CD4-positive, alpha-beta T cell treated with Interferon gamma for 1 hour (primary cell): ENCODE measurements at regions not wholly inside any gene's neighbourhood (a gene's known extent, or its start where the extent isn't known, plus 50 kb on each side); places are given as distances from the start of the nearest gene placed in this dataset.
"Not testable (repeated sequence)": the region's sequence is repeated elsewhere in the genome, so short reads cannot be mapped to it uniquely, and the experiment has no call there.

Source experiments
- DNase-seq: peaks from one replicate; pipeline ENCODE4 v3.0.0-alpha.2; 2020

GRCh38 chr6:15184441-15184861 lies 61.4 kb upstream of the JARID2 start:
- DNase-seq: no peak

GRCh38 chr6:15185111-15185510 lies 60.8 kb upstream of the JARID2 start:
- not testable (repeated sequence) for DNase-seq

GRCh38 chr6:15193451-15193850 lies 52.4 kb upstream of the JARID2 start:
- not testable (repeated sequence) for DNase-seq

GRCh38 chr6:15194453-15194852 lies 51.4 kb upstream of the JARID2 start:
- no peak for DNase-seq
